Keratinocyte (primary cell): ENCODE measurements at regions not wholly inside any gene's neighbourhood (a gene's known extent, or its start where the extent isn't known, plus 50 kb on each side); places are given as distances from the start of the nearest gene placed in this dataset.

Source experiments
- EZH2 ChIP-seq: IDR thresholded peaks from one replicate; pipeline ENCODE4 v1.6.1; 2012; ENCODE audit warnings: inconsistent platforms, mild to moderate bottlenecking, low read length, moderate library complexity
- TF ChIP-seq, protein P1 (sequence below), 3 experiments: IDR thresholded peaks in 1 of 3; conservative IDR thresholded peaks in 1 of 3; optimal IDR thresholded peaks in 1 of 3; 2 replicates in 2 of 3; 3 replicates in 1 of 3; pipeline versions ENCODE3 to v1.5.1; 2011; ENCODE audit warnings: low read length in 3 of 3, mild to moderate bottlenecking in 3 of 3, moderate library complexity in 2 of 3, control low read depth in 1 of 3, inconsistent platforms in 1 of 3; ENCODE audit not compliant: insufficient read depth in 2 of 3; ENCODE audit errors: extremely low read depth in 1 of 3

DNA sequence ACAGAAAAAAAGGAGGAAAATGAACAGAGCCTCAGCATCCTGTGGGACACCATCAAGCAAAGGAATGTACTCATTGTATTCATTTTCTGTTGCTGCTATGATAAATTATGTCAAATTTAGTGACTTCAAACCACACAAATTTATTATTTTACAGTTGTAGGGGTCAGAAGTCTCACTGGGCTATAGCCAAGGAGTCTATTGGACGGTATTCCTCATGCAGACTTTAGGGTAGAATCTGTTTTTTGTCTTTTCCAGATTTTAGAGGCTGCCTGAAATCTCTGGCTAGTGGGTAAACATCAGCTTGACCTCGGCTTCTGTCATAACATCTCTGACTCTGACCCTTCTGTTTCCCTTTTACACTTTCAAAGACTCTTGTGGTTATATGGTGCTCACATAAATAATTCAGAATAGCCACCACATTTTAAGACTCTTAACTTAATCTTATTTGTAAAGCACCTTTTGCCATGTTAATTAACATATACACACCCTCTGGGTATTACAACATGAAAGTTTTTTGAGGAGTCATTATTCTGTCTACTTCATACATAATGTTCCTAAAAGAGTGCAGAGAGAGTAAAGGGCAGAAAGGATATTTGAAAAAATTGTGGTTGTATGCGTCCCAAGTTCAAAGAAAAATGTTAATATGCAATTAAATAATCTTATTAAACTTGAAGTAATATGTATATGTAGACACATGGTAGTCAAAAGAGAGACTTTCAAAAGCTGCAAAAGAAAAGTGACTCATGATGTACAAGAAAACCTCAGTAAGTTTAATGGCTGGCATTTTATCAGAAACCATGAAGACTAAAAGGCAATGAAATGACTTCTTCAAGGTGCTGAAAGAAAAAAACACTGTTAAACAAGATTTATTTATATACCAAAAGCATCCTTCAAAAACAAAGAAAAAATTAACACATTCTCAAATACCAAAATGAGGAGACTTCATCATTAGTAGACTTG is 70.8 kb upstream of the MEOX2 start:
- TF ChIP-seq, protein P1, sequence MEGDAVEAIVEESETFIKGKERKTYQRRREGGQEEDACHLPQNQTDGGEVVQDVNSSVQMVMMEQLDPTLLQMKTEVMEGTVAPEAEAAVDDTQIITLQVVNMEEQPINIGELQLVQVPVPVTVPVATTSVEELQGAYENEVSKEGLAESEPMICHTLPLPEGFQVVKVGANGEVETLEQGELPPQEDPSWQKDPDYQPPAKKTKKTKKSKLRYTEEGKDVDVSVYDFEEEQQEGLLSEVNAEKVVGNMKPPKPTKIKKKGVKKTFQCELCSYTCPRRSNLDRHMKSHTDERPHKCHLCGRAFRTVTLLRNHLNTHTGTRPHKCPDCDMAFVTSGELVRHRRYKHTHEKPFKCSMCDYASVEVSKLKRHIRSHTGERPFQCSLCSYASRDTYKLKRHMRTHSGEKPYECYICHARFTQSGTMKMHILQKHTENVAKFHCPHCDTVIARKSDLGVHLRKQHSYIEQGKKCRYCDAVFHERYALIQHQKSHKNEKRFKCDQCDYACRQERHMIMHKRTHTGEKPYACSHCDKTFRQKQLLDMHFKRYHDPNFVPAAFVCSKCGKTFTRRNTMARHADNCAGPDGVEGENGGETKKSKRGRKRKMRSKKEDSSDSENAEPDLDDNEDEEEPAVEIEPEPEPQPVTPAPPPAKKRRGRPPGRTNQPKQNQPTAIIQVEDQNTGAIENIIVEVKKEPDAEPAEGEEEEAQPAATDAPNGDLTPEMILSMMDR (optimal IDR thresholded peaks at IDR 0.05 in 1 of 3, IDR thresholded peaks at IDR 0.05 in 1 of 3, conservative IDR thresholded peaks at IDR 0.05 in 1 of 3; ENCODE audit: extremely low read depth in 1 of 3, insufficient read depth in 2 of 3, low read length in 3 of 3), result no peak
- no peak for TF ChIP-seq EZH2
